ENCODE measurements at regions not wholly inside any gene's neighbourhood (a gene's known extent, or its start where the extent isn't known, plus 50 kb on each side); places are given as distances from the start of the nearest gene placed in this dataset.

- H3K27me3 ChIP-seq, result no peaks in the 10 kb centered on the region
- no peaks in the 10 kb centered on the region for H3K9me3 ChIP-seq
- ATAC-seq (peak in 2 of 4 donors; percentile 65 to 66), DNase-seq (peak in 1 of 5 donors; percentile 45)
- no peaks in the 10 kb centered on the region for H3K36me3 ChIP-seq
- H3K4me3 ChIP-seq, result no peak overlapping the region
- H3K4me1 ChIP-seq, result peaks cover 0 to 4% (median 0%) of the 10 kb centered on the region in 12 donors
- intact Hi-C loops (cut with DNase I), result loop anchor here in 9 of 10 donors (2.0 to 10.0 kb wide), 9 partner anchors 18 to 1364 kb away; partner anchors contain the start of gene CRPPA (in 1 of the 9)
- no peak overlapping the region for H3K27ac ChIP-seq
- WGBS, 4 donors, result 20 to 29% (median 22%) methylated on average over 3 of the region's 3 CpGs
- TF ChIP-seq POLR2A (IDR thresholded peaks at IDR 0.05), result no peak
- peak; percentile 52 to 86 (median 74) for TF ChIP-seq CTCF (IDR thresholded peaks at IDR 0.05)
Measured at GRCh38 chr7:16078076-16078952, 343.0 kb downstream of the CRPPA start.

GRCh38 chr7:16071246-16071857, 350.0 kb downstream of the CRPPA start:
- 21 to 25% (median 22%) methylated on average over 6 of the region's 6 CpGs for WGBS, 4 donors
- peak; percentile 72 to 93 (median 85) for TF ChIP-seq CTCF (IDR thresholded peaks at IDR 0.05)
- TF ChIP-seq POLR2A (IDR thresholded peaks at IDR 0.05), result no peak
- ATAC-seq (peak in 3 of 4 donors; percentile 54 to 67 (median 55)), DNase-seq (peak in 1 of 5 donors; percentile 27)
- peak overlapping the region in 7 of 12 donors; percentile 9 to 31 (median 13) for H3K4me3 ChIP-seq
- no peaks in the 10 kb centered on the region for H3K36me3 ChIP-seq
- no peaks in the 10 kb centered on the region for H3K9me3 ChIP-seq
- intact Hi-C loops (cut with DNase I), result loop anchor here (2.0 to 10.0 kb wide), 12 partner anchors 347 to 1357 kb away; partner anchors contain the start of gene MEOX2 (in 1 of the 10)
- peak overlapping the region in 5 of 12 donors; percentile 7 to 85 (median 80) for H3K27ac ChIP-seq
- H3K27me3 ChIP-seq, result no peaks in the 10 kb centered on the region
- H3K4me1 ChIP-seq, result peaks cover 0 to 26% (median 15%) of the 10 kb centered on the region in 12 donors

- Histone ChIP-seq H3K36me3 (no peaks in the 10 kb centered on the region), H3K9me3 (no peaks in the 10 kb centered on the region), H3K4me3 (peak overlapping the region in 7 of 12 donors; percentile 9 to 31 (median 13)), H3K27me3 (no peaks in the 10 kb centered on the region), H3K27ac (peak overlapping the region in 9 of 12 donors; percentile 7 to 93 (median 62)), H3K4me1 (peaks cover 0 to 31% (median 18%) of the 10 kb centered on the region in 12 donors)
- intact Hi-C loops (cut with DNase I), result loop anchor here (2.0 to 10.0 kb wide), 12 partner anchors 346 to 1356 kb away; partner anchors contain the start of gene MEOX2 (in 1 of the 10)
- DNase-seq (no peak), ATAC-seq (no peak)
- 69 to 80% (median 72%) methylated on average over 3 of the region's 3 CpGs for WGBS, 4 donors
- TF ChIP-seq POLR2A (IDR thresholded peaks at IDR 0.05), result no peak
Measured at GRCh38 chr7:16070806-16071205, 350.5 kb downstream of the CRPPA start.

- DNase-seq (no peak), ATAC-seq (no peak)
- peaks cover 0 to 39% (median 18%) of the 10 kb centered on the region in 12 donors for H3K4me1 ChIP-seq
- peak overlapping the region in 6 of 12 donors; percentile 9 to 31 (median 16) for H3K4me3 ChIP-seq
- peak overlapping the region in 11 of 12 donors; percentile 3 to 93 (median 44) for H3K27ac ChIP-seq
- 52 to 64% (median 59%) methylated on average over 5 of the region's 5 CpGs for WGBS, 4 donors
- intact Hi-C loops (cut with DNase I), result loop anchor here (2.0 to 10.0 kb wide), 23 partner anchors 103 to 1355 kb away; partner anchors contain the start of genes MEOX2 (in 5 of the 10) and AGMO (in 2 of the 10)
- no peaks in the 10 kb centered on the region for H3K9me3 ChIP-seq
- H3K36me3 ChIP-seq, result no peaks in the 10 kb centered on the region
- no peaks in the 10 kb centered on the region for H3K27me3 ChIP-seq
- TF ChIP-seq CTCF (IDR thresholded peaks at IDR 0.05) (no peak), POLR2A (IDR thresholded peaks at IDR 0.05) (no peak)
Measured at GRCh38 chr7:16069998-16070397, 351.3 kb downstream of the CRPPA start.
